GM12891 (cell line): ENCODE measurements at regions not wholly inside any gene's neighbourhood (a gene's known extent, or its start where the extent isn't known, plus 50 kb on each side); places are given as distances from the start of the nearest gene placed in this dataset.

ENCODE experiments used
- PAX5 ChIP-seq: IDR thresholded peaks from 2 replicates; pipeline ENCODE4 v1.6.1; 2011; ENCODE audit warnings: low read length, moderate library complexity, mild to moderate bottlenecking; ENCODE audit not compliant: insufficient read depth, severe bottlenecking
- POLR2A ChIP-seq: IDR thresholded peaks from 2 replicates; pipeline ENCODE4 v1.6.1; 2011; ENCODE audit warnings: low read depth, low read length, control low read depth
- POLR2AphosphoS5 ChIP-seq: IDR thresholded peaks from 2 replicates; pipeline ENCODE4 v1.6.1; 2011; ENCODE audit warnings: low read depth, low read length, control low read depth
- POU2F2 ChIP-seq: IDR thresholded peaks from 2 replicates; pipeline ENCODE4 v1.6.1; 2011; ENCODE audit warnings: low read depth, mild to moderate bottlenecking, control low read depth, low read length, moderate library complexity
- SPI1 ChIP-seq: IDR thresholded peaks from 2 replicates; pipeline ENCODE4 v1.6.1; 2011; ENCODE audit warnings: low read depth, low read length, control low read depth
- TAF1 ChIP-seq: IDR thresholded peaks from 2 replicates; pipeline ENCODE4 v1.6.1; 2011; ENCODE audit warnings: low read depth, low read length, control low read depth

- TF ChIP-seq TAF1 (no peak), POLR2A (no peak), POLR2AphosphoS5 (no peak), SPI1 (no peak), POU2F2 (no peak), PAX5 (no peak)
Observed at GRCh38 chr5:110288766-110289511, 437.5 kb downstream of the TMEM232 start.
